NCI-H2171 (cell line): ENCODE measurements at regions not wholly inside any gene's neighbourhood (a gene's known extent, or its start where the extent isn't known, plus 50 kb on each side); places are given as distances from the start of the nearest gene placed in this dataset.
"Not testable (repeated sequence)": the region's sequence is repeated elsewhere in the genome, so short reads cannot be mapped to it uniquely, and the experiment has no call there.

Source experiments
- DNase-seq: peaks from one replicate; lab custom pipeline; 2025; lab: John Stamatoyannopoulos, UW

DNA sequence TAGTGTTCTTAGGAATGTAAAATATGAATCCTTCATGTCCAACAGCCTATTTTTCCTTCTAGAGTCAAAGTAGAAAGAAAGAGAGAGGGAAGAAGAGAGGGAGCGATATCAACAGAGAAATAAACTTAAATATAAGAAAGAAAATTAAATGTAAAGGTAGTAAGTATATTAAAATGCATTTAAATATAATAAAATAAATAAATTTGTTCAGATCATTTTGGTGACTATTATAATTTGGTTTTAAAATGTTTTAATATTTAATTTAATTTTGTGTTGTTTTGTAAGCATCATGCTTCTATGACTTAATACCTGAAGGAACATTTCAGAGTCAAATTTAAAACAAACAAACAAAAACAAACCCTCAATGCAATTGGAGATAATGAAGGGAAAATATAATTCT lies 405.2 kb upstream of the IRX1 start:
- no peak for DNase-seq

DNA sequence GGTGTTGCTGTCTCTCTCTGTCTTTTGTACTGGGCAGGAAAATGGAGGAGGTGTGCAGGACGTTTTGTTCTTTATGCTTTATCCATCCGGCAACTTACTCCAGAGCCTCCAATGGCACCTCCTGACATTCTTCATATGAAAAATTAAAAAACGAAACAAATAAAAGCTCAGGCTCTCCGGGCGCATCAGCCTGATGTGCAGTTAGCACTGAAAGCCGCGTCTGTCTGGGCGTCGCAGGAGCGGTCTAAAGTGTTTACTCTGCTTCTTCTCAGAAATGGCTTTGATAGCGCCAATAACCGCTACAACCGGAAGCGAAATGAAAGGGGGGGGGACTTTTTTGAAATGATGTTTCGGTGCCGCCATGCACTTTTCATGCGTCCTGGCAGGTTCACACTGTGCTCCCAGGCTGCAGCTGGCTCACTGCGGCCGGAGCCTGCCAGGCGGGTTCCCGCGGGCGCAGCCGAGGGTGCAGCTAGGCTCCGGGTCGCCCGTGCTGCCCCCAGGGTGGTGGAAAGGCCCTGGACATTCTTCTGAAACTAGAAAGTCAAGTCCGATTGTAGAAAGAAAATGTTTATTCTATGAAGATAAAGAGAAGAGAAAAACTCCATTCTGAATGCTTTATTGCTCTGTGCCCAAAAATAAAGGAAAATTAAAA lies 407.7 kb upstream of the IRX1 start:
- peak; percentile 36 for DNase-seq

DNA sequence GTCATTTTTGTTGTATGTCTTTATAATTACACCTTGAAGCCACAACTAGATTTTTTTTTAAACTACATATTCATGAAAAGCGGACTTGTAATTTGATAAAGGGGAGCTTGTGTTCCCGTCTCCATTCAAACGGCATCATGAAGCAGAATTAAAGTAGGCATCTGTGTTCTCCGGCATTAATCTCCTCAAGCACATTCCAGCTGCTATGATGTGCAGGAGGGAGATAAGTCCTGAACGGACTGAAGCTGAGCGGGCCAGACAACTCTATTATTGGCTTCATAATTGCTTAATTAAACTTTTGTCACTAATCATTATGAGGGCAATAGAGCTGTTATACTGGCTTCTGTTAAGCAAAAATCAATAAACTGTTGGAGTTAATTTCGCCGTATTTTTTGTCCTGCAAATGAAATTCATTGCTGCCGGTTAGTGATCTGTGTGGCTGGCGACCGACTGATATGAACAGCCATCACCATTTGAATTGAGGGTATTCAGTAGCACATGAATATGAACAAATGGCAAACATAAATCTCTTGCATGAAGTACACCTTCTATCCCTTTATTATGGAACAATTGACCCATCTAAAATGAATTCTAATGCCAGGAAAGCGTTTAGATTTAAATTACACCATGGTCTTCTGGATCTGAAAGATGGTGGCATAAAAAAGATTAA lies 408.8 kb upstream of the IRX1 start:
- DNase-seq: no peak

DNA sequence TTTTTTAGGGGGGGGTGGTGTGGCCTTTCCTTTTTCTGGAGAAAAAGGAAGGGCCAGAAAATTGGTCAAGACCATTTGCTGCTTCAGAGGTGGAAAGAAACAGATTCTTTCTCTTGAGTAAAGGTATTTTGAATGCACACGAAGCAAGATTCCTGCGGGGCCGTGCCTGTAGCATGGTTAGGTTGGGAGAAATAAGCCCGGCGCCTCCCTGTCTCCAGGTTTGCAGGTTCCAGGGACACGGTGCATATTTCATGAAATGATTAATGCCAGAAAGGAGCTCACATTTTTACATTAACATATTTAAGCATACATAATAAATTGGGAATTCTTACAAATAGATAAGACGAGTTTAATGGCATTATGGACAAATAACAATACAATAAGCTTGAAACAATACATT lies 409.5 kb upstream of the IRX1 start:
- no peak for DNase-seq

DNA sequence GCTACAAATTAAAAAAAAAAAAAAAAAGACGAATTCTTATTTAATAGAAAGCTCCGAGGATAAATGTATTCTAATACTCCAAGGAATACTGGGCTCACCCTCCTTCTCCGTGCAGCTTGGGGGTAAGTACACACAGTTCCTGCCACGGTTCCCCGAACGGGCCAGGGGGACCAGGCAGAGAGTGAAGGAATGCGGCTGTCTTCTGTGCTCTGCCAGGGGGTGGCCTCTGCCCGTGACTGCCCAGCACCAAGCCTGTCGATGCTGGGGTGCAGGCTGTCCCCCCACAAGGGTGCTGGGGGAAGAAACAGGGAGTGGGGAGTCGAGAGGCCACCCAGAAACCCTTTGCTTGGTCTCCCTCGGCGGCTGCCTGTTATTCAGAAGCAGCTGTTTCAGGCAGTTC lies 410.1 kb upstream of the IRX1 start:
- no peak for DNase-seq

DNA sequence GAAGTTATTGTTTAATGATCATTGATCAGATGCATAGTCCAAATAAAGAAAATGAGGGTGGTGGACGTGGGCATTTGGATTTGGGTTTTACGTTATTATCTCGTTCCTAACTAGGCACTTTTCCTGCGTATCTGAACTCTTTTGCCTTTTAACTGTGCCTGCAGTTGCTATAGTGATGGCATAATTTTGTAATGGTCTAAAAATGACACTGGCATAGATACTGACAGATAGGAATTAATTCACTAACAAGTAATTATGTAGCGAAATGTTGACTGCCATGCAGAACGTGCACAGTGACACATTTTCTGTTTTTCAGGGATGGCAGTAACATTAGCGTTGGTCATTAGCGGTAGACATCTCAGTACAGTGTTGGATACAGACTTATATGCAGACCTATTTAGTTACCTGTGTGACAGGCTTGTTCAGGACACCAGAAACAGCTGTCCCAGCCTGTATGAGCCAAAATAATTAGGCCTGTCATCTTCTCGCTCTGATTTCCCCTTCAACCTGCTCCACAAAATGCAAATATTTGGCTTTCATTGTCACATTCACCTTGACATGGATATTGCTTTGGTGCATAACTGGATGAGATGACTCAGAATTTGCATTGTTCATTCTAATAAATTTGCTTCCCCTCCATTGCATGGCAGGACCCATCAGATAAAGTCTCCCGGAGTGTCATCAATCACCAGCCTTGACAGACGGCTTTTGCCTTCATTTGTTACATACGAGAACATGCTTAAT lies 413.3 kb upstream of the IRX1 start:
- DNase-seq: no peak

DNA sequence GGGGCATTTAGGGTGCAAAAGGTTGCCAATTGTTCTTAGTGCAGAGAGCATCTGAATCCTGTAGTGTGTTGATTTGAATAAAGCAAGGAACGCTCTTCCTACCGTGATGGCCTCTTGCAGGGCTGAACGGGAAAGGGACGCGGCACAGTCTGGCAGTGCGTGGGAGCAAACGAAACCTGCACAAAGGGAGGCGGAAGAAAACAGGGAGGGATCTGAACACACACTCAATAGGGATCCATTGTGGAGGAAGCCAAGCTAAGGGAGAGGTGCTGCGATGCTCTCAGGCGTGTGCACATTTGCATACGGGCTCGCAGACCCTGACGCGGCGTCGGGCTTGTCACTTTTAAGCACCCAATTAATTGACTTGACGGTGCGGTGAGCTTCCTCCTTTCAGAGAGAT lies 414.0 kb upstream of the IRX1 start:
- no peak for DNase-seq

DNA sequence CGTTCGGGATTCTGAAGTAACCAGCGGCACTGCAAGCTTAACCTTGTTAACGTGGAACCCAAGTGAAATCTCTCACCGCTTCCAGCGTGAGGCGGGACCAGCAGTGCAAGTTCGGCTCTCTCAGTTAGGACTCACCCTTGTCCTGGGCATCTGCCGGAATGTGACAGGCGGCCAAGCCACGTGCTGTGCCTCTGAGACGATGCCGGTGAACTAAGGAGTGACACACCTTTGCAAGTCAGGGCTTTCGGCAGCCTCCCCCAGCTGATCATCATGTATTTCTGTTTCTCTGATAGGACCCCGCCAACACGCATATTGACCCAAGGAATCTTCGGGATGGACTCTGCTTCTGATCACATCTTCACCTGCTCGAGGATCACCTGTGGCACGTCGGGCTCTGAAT lies 415.0 kb upstream of the IRX1 start:
- no peak for DNase-seq

DNA sequence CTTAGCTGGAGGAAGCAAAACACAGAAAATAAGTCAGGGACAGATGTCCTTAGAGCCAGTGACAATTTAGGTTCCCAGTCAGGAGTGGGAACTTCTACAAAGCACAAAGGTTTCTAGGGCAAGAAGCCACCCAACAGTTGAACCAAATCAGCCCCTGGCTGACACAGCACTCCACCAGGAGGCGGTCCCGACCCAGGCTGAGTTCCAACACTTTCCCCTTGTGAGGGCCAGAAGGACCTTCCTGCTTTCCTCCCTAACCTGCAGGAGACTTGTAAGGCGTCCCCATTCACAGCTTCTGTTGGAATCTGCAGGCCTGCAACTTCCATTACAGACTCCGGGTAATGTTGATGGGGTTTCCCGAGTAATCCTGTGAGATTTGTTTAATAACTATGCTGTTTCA lies 416.4 kb upstream of the IRX1 start:
- DNase-seq: no peak

DNA sequence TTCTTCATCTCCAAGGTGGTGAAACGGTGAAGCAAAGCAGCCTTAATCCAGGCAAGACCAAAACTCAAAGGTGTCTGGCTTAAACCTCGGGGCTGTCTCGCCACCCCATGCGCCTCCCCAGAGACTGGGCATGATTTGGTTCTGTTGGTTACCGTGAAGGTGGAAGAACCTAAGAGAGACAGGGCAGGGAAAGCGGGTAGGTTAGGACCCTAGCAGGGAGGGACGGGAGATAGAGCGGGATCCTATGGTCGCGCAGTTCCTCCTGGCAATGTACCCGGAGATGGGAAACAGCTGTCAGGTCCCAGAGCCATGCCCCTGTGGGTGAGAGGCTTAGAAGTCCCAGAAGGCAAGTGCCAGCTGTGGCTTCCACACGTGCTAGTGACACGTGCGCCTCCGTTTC lies 418.3 kb upstream of the IRX1 start:
- no peak for DNase-seq

DNA sequence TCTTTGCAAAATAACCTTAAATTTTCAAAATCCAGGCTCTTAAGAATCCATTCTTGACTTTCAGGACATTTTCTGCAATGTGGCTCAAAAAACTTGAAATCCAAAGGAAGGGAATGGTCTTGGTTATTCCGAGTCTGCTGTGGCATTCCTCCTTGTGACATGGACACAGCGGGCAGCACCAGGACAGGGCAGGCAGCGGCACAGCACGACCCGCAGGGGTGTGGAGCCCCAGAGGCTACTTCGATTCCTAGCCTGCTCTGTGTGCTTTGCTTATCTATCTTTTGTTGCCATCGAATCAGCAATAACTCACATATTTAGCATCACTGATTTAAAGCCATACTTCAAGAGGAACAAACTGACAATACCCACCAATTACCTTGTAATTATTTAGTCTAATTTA lies 420.2 kb upstream of the IRX1 start:
- no peak for DNase-seq

DNA sequence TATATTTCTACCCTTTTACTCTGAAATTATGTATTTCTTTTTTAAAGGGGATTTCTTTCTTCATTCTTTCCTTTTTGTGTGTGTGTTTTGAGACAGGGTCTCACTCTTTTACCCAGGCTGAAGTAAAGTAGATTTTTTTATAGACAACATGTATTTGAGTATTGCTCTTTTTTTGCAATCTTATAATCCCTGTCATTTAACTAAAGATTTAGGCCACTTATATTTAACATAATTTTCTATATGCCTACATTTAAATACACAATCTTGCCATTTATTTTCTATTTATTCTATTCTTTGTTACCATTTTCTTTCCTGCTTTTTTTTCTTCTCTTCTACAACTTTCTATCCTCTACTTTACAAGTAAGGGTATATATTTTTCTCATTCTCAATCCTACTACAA lies 416.0 kb upstream of the IRX2 start:
- DNase-seq: no peak

DNA sequence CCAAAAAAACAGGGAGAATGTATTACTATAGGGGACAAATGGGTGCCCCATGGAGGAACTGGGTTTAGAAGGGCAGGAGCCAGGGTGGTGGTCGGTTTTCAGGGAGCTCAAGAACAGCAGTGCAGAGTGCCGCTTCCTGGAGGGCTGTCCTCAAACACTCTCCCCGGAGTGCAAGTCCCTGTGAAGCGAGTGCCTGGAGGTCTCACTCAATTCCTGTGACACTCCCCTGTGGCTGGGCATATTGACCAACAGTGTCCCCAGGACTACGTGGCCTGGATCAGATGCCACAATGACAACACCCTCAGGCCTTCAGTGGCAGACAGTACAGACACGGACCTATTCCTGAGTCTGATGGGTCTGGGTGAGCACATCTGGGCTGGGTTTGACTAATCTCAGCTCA lies 412.1 kb upstream of the IRX2 start:
- DNase-seq: no peak

DNA sequence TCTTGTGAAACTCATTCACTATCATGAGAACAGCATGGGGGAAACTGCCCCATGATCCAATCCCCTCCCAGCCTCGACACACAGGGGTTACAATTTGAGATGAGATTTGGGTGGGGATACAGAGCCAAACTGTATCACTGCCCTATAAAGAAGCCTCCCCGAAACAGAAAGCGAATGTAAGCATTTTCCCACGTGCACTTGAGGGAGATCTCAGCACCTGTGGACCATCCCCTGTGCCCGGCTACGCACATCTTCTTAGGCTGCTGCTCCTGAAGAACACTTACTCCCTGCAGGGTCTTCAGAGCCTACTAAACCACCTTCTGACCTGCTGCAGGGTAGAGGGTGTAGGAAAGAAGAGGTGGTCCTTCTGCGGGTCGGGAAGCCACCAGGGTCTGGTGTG lies 410.2 kb upstream of the IRX2 start:
- no peak for DNase-seq

DNA sequence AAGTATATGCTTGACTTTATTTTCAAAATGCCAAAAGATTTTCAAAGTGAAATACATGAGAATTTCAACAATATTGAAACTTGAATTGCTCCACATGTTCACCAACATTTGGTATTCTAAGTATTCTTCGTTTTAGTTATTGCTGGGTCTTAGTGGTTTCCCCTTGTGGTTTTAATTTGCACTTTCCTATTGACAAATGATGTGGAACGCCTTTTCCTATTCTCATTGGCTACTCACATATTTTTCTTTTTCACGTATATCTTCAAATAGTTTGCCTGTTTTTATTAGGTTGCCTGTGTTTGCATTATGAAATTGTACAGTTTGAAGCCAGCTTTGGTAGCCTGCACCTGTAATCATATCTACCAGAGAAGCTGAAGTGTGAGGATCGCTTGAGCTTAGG lies 405.7 kb upstream of the IRX2 start:
- DNase-seq: no peak

DNA sequence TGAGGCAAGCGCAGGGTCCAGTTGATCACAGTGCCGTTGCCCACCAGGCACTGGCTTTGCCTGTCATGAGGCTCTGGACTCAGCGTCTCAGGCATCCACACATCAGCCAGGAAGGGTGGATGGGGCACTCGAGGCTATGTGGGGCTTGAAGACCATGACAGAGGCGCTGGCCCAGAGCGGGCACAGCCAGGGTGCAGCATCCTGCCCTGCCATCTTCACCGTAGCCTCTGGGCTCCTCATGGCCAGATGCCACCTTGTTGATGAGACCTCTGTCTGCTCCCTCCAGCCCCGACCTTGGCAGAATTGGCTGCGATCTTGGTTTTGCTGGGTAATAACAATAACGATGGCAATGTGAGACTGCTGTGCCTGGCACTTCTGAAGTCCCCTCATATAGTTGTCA lies 404.2 kb upstream of the IRX2 start:
- DNase-seq: no peak

DNA sequence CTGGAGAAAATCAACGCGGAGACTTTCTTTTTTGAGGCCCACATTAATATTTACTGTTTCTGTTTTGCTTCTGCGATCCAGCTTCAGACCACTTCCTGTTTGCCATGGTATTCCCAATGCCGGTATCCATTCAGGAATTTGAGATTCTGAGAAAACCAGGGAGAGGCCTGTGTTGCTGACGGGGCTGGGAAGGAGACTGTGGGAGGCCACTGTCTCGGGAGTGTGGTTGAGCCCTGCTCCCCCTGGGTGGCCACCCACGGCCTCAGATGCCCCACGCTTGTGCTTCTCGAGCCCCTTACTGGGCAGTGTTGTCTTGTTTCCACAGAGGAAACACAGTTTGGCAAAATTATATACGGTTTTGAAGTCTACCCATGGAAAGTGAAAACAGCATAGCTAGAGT lies 403.6 kb upstream of the IRX2 start:
- no peak for DNase-seq

DNA sequence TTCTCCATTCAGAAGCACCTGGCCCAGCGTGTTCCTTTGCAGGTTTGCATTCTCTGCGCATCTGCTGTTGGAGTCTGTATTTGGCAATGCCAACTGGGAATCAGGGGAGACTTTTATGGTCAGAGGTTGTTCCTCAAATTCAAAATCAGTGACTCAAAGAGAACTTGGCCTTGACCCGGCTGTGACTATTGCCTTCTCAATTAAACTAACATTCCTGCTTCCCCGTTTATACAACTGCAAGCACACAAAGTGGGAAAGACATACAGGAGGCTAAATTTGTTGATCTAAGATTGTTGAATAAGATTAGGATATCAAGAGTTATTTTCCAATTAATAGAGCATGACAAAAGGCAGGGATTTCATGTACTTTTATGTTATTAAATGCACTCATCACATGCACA lies 402.4 kb upstream of the IRX2 start:
- DNase-seq: no peak

DNA sequence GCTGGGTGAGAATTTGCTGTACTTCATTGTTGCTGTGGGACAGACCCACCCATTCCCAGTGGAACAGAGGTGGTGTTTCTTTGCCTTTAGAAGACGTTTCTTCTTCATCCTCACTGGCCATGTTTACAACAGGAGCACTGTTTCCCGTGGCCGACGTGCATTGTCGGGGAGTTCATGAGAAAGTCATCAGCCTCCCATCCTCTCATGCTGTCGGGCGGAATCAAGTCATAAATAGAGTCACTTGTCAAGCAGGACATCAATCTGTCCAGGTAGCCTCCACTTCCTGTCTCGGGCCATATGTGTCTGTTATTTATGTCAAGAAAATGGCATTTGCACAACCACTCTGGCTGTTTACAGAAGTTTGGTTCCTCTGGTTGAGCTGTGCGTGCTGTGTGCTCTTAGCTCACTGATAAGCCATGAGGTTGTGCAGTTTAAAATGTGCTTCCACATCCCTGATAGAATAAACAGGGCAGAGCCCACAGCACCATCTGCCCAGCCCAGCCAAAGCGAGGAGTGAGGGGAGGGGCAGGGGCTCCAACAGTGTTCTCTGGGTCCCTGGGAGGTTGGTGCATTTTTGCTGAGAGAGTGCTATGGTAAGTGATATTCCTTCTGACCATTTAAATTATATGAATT lies 401.9 kb upstream of the IRX2 start:
- DNase-seq: no peak

DNA sequence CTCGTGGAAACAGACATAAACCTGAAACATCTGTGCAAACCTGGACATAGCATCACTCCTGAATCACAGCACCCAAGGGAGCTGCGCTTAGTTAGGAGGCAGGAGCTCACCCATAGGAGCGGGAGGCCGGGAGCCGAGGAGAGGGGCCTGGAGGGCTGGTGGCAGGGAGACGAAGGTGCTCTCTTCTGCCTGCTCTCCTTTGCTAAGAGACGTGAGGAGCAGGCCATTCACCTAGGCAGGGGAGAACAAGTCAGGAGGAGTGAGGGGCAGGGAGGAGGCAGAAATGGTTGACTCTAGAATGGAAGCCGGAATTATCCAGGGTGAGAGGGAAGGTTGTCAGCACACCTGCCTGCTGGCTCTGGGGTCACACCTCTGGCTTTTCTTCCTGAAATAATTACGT lies 398.4 kb upstream of the IRX2 start:
- no peak for DNase-seq

DNA sequence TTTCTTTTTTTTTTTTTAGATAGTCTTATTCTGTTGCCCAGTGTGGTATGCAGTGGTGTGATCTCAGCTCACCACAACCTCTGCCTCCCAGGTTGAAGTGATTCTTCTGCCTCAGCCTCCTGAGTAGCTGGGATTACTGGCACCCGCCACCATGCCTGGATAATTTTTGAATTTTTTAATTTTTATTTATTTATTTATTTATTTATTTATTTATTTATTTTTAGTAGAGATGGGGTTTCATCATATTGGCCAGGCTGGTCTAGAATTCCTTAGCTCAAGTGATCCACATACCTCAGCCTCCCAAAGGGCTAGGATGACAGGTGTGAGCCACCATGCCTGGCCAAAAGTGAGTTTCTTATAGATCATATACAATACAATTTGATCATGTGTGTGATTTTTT lies 395.9 kb upstream of the IRX2 start:
- not testable (repeated sequence) for DNase-seq

DNA sequence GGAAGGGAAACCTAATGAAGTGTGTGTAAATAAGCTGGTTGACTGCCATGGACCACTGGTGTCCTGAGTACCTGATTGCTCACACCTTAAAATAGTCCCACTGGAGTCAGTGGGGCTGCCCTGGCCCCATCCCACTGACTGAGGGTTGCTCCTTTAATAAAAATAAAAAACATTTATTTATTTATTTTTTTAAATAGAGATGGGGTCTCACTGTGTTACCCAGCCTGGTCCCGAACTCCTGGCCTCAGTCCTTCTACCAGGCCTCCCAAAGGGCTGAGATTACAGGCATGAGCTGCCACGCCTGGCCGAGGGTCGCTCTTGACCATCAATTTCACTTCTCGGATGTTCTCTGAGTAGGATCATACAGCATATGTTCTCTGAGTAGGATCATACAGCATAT lies 394.2 kb upstream of the IRX2 start:
- no peak for DNase-seq

DNA sequence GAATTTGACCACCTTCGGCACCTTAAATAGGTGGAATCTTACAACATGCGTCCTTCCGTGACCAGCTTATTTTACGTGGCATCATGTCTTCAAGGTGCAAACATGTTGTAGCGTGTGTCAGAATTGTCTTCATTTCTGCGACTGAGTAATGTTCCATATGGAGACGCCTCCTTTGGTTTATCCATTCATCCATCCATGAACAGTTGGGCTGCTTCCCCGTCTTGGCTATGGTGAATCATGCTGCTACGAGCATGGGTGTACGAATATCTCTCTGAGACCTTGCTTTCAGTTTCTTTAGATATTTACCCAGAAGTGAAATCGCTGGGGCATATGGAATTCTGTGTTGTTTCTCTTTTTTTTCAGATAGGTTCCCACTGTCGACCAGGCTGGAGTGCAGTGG lies 391.9 kb upstream of the IRX2 start:
- no peak for DNase-seq
